Psoas muscle (tissue), 7 donors: ENCODE measurements at regions not wholly inside any gene's neighbourhood (a gene's known extent, or its start where the extent isn't known, plus 50 kb on each side); places are given as distances from the start of the nearest gene placed in this dataset.

Source experiments
- ATAC-seq, 4 donors: fragments of 200-7000 bp; cut with Tn5 transposase; one replicate each; pipeline ENCODE4 v1.9.1; 2020; ENCODE audit warnings: moderate library complexity in 3 of 4, mild to moderate bottlenecking in 2 of 4
- DNase-seq, 2 donors: peaks; one replicate each; pipeline ENCODE4 v3.0.0-alpha.2; 2020
- H3K27ac ChIP-seq: fragments of 200-600 bp; one replicate; pipeline ENCODE4 v1.8.0; 2022
- H3K27me3 ChIP-seq, 3 donors: fragments of 200-600 bp in 1 of 3; one replicate each; pipeline versions ENCODE4 v1.6.1 to v1.8.0; 2013 to 2022; ENCODE audit warnings: low read length in 2 of 3, mild to moderate bottlenecking in 2 of 3, moderate library complexity in 1 of 3; ENCODE audit not compliant: insufficient read depth in 3 of 3
- H3K36me3 ChIP-seq, 2 donors: fragments of 200-600 bp in 1 of 2; one replicate each; pipeline versions ENCODE4 v1.6.1 to v1.8.0; 2013 to 2022; ENCODE audit warnings: low read depth in 1 of 2, mild to moderate bottlenecking in 1 of 2, moderate library complexity in 1 of 2; ENCODE audit not compliant: insufficient read depth in 1 of 2
- H3K4me1 ChIP-seq: fragments of 200-600 bp; one replicate; pipeline ENCODE4 v1.8.0; 2022
- H3K4me3 ChIP-seq: fragments of 200-600 bp; one replicate; pipeline ENCODE4 v1.8.0; 2022; ENCODE audit warnings: mild to moderate bottlenecking
- H3K9me3 ChIP-seq: fragments of 200-600 bp; one replicate; pipeline ENCODE4 v1.8.0; 2022
- CTCF ChIP-seq: fragments of 200-600 bp; IDR thresholded peaks from one replicate; pipeline ENCODE4 v1.8.0; 2022; ENCODE audit warnings: antibody characterized with exemption
- WGBS, 3 donors: extraction: QIAGEN DNeasy Blood & Tissue Kit; methylation state at CpG; one replicate each; pipeline versions ENCODE4 v1.1.6 to v1.1.7; 2013; 5-methylcytosine and 5-hydroxymethylcytosine counted together
- intact Hi-C, 2 donors: fragments of 100-400 bp; cut with DNase I; formaldehyde crosslinking; loops; one replicate each; pipeline versions ENCODE4 v1.11.0 to v1.14.2; 2022
- donor health status: healthy with polysubstance abuse.
- donor health status: DM: no; HTN: no; CAD: no; lungs with moderate emphysema.
- donor health status: Bipolar disorder and iron deficiency.
- donor health status: healthy.
- donor health status: DM: yes; HTN: yes; CAD: no.
- donor health status: DM: no; HTN: no; CAD: no.
- donor health status: DM: yes; HTN: yes; CAD: no.

GRCh38 chr6:79431537-79431933 is 105.7 kb downstream of the LCA5 start:
- H3K9me3 ChIP-seq: no peaks in the 10 kb centered on the region
- H3K4me3 ChIP-seq: no peak overlapping the region
- DNase-seq (no peak), ATAC-seq (no peak)
- no peak overlapping the region for H3K27ac ChIP-seq
- H3K4me1 ChIP-seq: no peaks in the 10 kb centered on the region
- WGBS, 3 donors: 40 to 49% (median 47%) methylated on average over 4 of the region's 4 CpGs
- intact Hi-C loops: no loop called here
- no peak for TF ChIP-seq CTCF
- H3K36me3 ChIP-seq: no peaks in the 10 kb centered on the region
- H3K27me3 ChIP-seq: no peaks in the 10 kb centered on the region

DNA sequence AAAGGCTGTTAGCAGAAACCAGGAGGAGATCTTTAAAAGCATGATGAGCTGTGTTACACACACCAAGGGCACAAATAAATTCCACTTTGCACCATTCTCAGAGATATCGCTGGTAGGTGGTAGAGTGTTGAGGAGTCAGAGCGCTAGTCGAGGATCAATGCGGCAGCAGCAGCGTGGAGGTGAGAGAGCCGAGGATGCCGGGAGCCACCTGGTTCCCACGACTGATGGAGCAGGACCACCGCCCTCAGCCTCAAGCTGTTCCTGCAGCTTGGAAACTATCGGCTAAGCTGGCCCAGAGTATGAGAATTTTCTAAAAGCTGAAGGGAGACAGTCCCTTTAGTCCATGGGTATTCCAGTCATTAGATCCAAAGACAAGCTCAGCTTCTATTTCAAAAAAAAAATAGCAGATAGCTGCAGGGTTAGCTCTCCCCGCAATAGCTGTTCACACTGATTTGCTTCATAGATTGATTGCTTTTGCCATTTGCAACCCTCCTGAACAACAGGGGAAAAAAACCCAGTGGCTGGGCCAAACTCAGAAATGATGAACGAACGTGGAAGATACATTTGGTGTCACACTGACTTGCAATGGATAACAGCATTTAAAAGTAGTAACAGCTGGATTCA is 106.2 kb downstream of the LCA5 start:
- intact Hi-C loops: no loop called here
- Histone ChIP-seq H3K9me3 (no peaks in the 10 kb centered on the region), H3K36me3 (no peaks in the 10 kb centered on the region), H3K27ac (no peak overlapping the region), H3K27me3 (no peaks in the 10 kb centered on the region), H3K4me1 (no peaks in the 10 kb centered on the region), H3K4me3 (no peak overlapping the region)
- TF ChIP-seq CTCF: no peak
- 83 to 86% (median 86%) methylated on average over 13 of the region's 13 CpGs for whole genome bisulfite sequencing, 3 donors
- DNase-seq: no peak
- ATAC-seq: no peak

GRCh38 chr6:79427721-79428120 is 109.5 kb downstream of the LCA5 start:
- intact Hi-C loops: no loop called here
- no peaks in the 10 kb centered on the region for H3K36me3 ChIP-seq
- 78 to 90% (median 84%) methylated on average over 2 of the region's 2 CpGs for WGBS, 3 donors
- no peaks in the 10 kb centered on the region for H3K9me3 ChIP-seq
- ATAC-seq: no peak
- no peaks in the 10 kb centered on the region for H3K4me1 ChIP-seq
- H3K27me3 ChIP-seq: no peaks in the 10 kb centered on the region
- H3K4me3 ChIP-seq: no peak overlapping the region
- TF ChIP-seq CTCF: no peak
- DNase-seq: no peak
- no peak overlapping the region for H3K27ac ChIP-seq

DNA sequence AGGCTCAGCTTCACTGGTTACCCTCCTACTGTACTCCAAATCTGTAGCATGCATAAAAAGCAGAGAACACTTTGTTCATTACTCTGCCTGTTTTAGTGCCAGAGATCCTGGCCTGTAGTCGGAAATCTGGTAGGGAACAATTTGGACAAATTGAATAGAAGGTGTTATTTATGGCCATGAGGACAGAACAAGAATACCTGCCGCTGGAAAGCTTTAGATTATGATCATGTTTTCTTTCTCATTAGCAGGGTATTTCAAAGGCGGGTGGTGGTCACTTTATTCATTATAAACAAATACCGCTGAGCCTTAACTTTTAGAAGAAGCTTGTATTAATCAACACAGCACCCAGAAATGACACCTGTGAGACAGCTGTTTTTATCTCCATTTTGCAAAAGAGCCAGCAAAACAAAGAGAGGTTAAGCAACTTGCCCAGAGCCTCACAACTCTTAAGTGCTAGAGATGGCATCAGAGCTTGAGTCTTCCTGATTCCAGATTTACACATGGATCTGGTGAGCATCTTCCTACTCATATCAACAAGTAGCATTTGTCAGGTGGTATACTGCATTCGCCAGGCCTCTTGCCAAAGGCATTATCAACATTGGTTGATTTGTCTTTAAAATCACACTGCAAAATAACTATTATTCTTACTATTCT is 110.5 kb downstream of the LCA5 start:
- ATAC-seq (no peak), DNase-seq (no peak)
- H3K27ac ChIP-seq: no peak overlapping the region
- peaks cover 5% of the 10 kb centered on the region for H3K4me1 ChIP-seq
- no peaks in the 10 kb centered on the region for H3K9me3 ChIP-seq
- 75 to 88% (median 79%) methylated on average over 5 of the region's 5 CpGs for WGBS, 3 donors
- no peaks in the 10 kb centered on the region for H3K36me3 ChIP-seq
- intact Hi-C loops: no loop called here
- no peaks in the 10 kb centered on the region for H3K27me3 ChIP-seq
- no peak overlapping the region for H3K4me3 ChIP-seq
- no peak for TF ChIP-seq CTCF
